GM20000 (cell line): ENCODE measurements at regions not wholly inside any gene's neighbourhood (a gene's known extent, or its start where the extent isn't known, plus 50 kb on each side); places are given as distances from the start of the nearest gene placed in this dataset.

Experiments used
- DNase-seq: peaks from one replicate; pipeline ENCODE4 v3.0.0; 2012; ENCODE audit warnings: low spot score
- TF ChIP-seq, protein P1 (sequence below): IDR thresholded peaks from 2 replicates; pipeline ENCODE4 v1.5.1; 2012; ENCODE audit warnings: mild to moderate bottlenecking, control low read depth; ENCODE audit errors: extremely low read depth, missing control alignments

DNA sequence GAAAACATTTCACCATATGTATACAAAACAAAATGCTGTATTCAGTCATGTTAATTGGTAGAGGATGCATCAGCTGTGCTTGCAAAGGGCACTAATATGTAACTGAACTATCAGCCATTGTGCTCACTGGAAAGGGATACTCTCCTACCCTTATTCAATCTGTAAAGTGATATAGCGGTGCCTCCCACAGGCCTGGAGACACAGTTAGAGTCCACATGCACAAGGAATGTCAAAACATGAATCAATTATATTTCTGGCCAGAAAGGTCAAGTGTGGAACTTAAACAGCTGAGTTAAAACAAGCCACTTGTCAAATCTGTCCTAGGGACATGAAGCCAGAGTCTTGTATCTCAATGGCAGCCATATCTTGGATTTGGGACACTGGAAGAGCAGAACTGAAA lies 71.2 kb upstream of the IZUMO3 start:
- TF ChIP-seq, protein P1, sequence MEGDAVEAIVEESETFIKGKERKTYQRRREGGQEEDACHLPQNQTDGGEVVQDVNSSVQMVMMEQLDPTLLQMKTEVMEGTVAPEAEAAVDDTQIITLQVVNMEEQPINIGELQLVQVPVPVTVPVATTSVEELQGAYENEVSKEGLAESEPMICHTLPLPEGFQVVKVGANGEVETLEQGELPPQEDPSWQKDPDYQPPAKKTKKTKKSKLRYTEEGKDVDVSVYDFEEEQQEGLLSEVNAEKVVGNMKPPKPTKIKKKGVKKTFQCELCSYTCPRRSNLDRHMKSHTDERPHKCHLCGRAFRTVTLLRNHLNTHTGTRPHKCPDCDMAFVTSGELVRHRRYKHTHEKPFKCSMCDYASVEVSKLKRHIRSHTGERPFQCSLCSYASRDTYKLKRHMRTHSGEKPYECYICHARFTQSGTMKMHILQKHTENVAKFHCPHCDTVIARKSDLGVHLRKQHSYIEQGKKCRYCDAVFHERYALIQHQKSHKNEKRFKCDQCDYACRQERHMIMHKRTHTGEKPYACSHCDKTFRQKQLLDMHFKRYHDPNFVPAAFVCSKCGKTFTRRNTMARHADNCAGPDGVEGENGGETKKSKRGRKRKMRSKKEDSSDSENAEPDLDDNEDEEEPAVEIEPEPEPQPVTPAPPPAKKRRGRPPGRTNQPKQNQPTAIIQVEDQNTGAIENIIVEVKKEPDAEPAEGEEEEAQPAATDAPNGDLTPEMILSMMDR, result no peak
- DNase-seq, result no peak

DNA sequence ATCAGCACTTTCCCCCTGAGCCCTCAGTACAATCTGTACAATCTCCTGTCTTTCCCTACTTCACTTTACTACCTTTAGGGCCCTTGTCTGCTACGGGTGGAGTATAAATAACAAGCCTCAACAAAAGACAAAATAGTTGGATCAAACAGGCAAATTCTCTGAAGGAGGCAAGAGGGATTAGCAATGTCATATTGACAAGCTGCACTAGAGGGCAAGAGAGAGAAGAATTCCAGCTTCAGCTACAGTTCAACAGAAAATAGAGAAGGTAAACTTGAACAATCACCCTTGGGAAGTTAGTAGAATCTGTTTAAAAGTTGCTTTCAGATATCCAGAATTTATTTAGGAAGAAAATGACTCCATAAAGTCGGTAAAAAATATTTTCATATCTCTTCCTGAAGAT lies 68.4 kb upstream of the IZUMO3 start:
- TF ChIP-seq, protein P1, result no peak
- DNase-seq, result no peak

DNA sequence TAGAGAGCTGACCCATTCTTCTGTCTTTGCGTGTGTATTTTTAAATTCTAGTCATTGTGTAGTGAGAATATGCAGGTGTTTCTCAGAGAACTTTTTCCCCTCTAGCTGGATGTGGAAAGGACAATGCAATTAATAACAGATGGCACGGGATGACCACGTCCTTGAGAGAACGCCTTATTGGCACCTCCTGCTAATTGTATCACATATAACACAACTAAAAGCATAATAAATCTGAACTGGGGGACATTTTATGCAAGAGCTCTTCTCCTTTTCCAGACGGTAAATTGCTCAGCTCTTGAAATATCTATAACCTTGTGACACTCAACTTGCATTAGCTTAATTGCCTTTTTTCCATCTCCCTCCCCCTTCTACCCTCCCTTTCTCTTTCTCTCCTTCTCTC lies 62.9 kb upstream of the IZUMO3 start:
- DNase-seq, result no peak
- TF ChIP-seq, protein P1, result no peak

DNA sequence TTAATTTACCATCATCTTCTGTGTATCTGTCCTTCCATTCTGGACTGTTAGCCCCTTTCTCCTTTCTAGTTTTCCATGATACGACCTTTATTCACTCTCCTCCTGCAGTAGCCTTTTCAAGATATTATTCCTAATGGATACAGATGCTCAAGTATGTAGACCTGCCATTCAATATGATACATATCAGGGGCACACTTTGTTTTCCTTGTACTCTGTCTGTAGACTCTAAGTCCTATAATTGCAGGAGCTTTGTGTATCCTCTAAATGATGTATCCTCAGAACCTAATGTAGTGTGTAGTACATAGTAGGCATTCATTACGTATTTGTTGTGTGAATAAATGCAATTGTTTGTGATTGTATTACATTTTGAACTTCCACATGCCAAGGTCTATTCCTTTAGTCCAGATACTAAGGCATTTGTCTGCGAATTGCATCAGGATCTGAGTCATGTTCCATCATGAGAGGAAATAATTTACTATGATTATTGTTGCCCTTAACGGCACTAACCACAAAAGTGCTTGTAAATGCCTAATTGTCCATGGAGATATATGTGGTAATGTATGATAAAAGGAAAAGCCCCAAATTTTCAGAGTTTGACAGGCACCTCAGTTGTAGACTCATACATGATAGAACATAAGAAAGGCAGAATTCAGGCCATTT lies 57.1 kb upstream of the IZUMO3 start:
- no peak for DNase-seq
- TF ChIP-seq, protein P1, result no peak
